Central memory CD8-positive, alpha-beta T cell (primary cell): ENCODE measurements at regions not wholly inside any gene's neighbourhood (a gene's known extent, or its start where the extent isn't known, plus 50 kb on each side); places are given as distances from the start of the nearest gene placed in this dataset.

ENCODE experiments used
- ATAC-seq: fragments of 150-1000 bp; cut with Tn5 transposase; replicated peaks from 2 replicates; pipeline ENCODE4 v1.10.0; 2022; ENCODE audit warnings: mild to moderate bottlenecking, moderate FRiP score, moderate number of reproducible peaks; ENCODE audit not compliant: poor library complexity, severe bottlenecking; ENCODE audit errors: extremely low read depth
- DNase-seq, 2 donors: peaks; one replicate each; pipeline ENCODE4 v3.0.0; 2021; ENCODE audit warnings: low spot score in 2 of 2
- H3K27ac Mint-ChIP-seq: one replicate; pipeline ENCODE4 v1.8.0; 2022; ENCODE audit warnings: low read depth, mild to moderate bottlenecking, moderate library complexity, mixed read lengths
- H3K27me3 Mint-ChIP-seq: one replicate; pipeline ENCODE4 v1.8.0; 2022; ENCODE audit warnings: mixed read lengths
- H3K36me3 Mint-ChIP-seq: one replicate; pipeline ENCODE4 v1.8.0; 2022; ENCODE audit warnings: mild to moderate bottlenecking, moderate library complexity, mixed read lengths; ENCODE audit not compliant: insufficient read depth
- H3K4me1 Mint-ChIP-seq: one replicate; pipeline ENCODE4 v1.8.0; 2022; ENCODE audit warnings: mixed read lengths
- H3K4me3 Mint-ChIP-seq: one replicate; pipeline ENCODE4 v1.8.0; 2022; ENCODE audit warnings: mild to moderate bottlenecking, moderate library complexity, mixed read lengths
- H3K9me3 Mint-ChIP-seq: one replicate; pipeline ENCODE4 v1.8.0; 2022; ENCODE audit warnings: mixed read lengths

- Mint-ChIP-seq H3K27ac (no peak overlapping the region), H3K36me3 (no peaks in the 10 kb centered on the region), H3K4me1 (no peaks in the 10 kb centered on the region), H3K27me3 (no peaks in the 10 kb centered on the region), H3K9me3 (peaks cover 8% of the 10 kb centered on the region), H3K4me3 (no peak overlapping the region)
- DNase-seq (no peak), ATAC-seq (no peak)
Measured at GRCh38 chr1:216805953-216806352, 82.7 kb upstream of the ESRRG start.

- H3K4me1 Mint-ChIP-seq = no peaks in the 10 kb centered on the region
- no peak for DNase-seq
Measured at GRCh38 chr1:216805233-216805632, 82.0 kb upstream of the ESRRG start.

GRCh38 chr1:216804111-216804510 lies 80.9 kb upstream of the ESRRG start:
- Mint-ChIP-seq H3K4me1 (no peaks in the 10 kb centered on the region), H3K27me3 (no peaks in the 10 kb centered on the region), H3K4me3 (no peak overlapping the region), H3K9me3 (peaks cover 8% of the 10 kb centered on the region), H3K27ac (no peak overlapping the region), H3K36me3 (no peaks in the 10 kb centered on the region)
- no peak for DNase-seq
- no peak for ATAC-seq

More at GRCh38 chr1:216805233-216805632, 82.0 kb upstream of the ESRRG start:
- no peaks in the 10 kb centered on the region for H3K27me3 Mint-ChIP-seq
- no peaks in the 10 kb centered on the region for H3K36me3 Mint-ChIP-seq
- peaks cover 8% of the 10 kb centered on the region for H3K9me3 Mint-ChIP-seq
- H3K4me3 Mint-ChIP-seq = no peak overlapping the region
- H3K27ac Mint-ChIP-seq = no peak overlapping the region
- no peak for ATAC-seq

GRCh38 chr1:216794586-216794985 lies 71.4 kb upstream of the ESRRG start:
- Mint-ChIP-seq H3K4me1 (no peaks in the 10 kb centered on the region), H3K9me3 (peaks cover 7% of the 10 kb centered on the region), H3K36me3 (no peaks in the 10 kb centered on the region), H3K27ac (no peak overlapping the region), H3K4me3 (no peak overlapping the region), H3K27me3 (no peaks in the 10 kb centered on the region)
- ATAC-seq (no peak), DNase-seq (no peak)

- Mint-ChIP-seq H3K27ac (no peak overlapping the region), H3K36me3 (no peaks in the 10 kb centered on the region), H3K4me3 (no peak overlapping the region), H3K27me3 (no peaks in the 10 kb centered on the region), H3K9me3 (peaks cover 7% of the 10 kb centered on the region), H3K4me1 (no peaks in the 10 kb centered on the region)
- ATAC-seq (no peak), DNase-seq (no peak)
Measured at GRCh38 chr1:216793973-216794372, 70.7 kb upstream of the ESRRG start.

- Mint-ChIP-seq H3K4me3 (no peak overlapping the region), H3K9me3 (peaks cover 12% of the 10 kb centered on the region), H3K4me1 (no peaks in the 10 kb centered on the region), H3K36me3 (no peaks in the 10 kb centered on the region), H3K27me3 (no peaks in the 10 kb centered on the region), H3K27ac (no peak overlapping the region)
- ATAC-seq (no peak), DNase-seq (no peak)
Measured at GRCh38 chr1:216793303-216793702, 70.1 kb upstream of the ESRRG start.

GRCh38 chr1:216788671-216789070 lies 65.4 kb upstream of the ESRRG start:
- no peaks in the 10 kb centered on the region for H3K27me3 Mint-ChIP-seq
- H3K36me3 Mint-ChIP-seq = no peaks in the 10 kb centered on the region
- H3K9me3 Mint-ChIP-seq = peaks cover 10% of the 10 kb centered on the region
- H3K27ac Mint-ChIP-seq = no peak overlapping the region
- DNase-seq (no peak), ATAC-seq (no peak)
- no peaks in the 10 kb centered on the region for H3K4me1 Mint-ChIP-seq
- H3K4me3 Mint-ChIP-seq = no peak overlapping the region

- H3K27me3 Mint-ChIP-seq = no peaks in the 10 kb centered on the region
- no peak overlapping the region for H3K27ac Mint-ChIP-seq
- no peaks in the 10 kb centered on the region for H3K36me3 Mint-ChIP-seq
- peaks cover 10% of the 10 kb centered on the region for H3K9me3 Mint-ChIP-seq
- H3K4me1 Mint-ChIP-seq = no peaks in the 10 kb centered on the region
- H3K4me3 Mint-ChIP-seq = no peak overlapping the region
- DNase-seq (no peak), ATAC-seq (no peak)
Measured at GRCh38 chr1:216785737-216786136, 62.5 kb upstream of the ESRRG start.

GRCh38 chr1:216785221-216785620 lies 62.0 kb upstream of the ESRRG start:
- Mint-ChIP-seq H3K4me1 (no peaks in the 10 kb centered on the region), H3K36me3 (no peaks in the 10 kb centered on the region), H3K4me3 (no peak overlapping the region), H3K27ac (no peak overlapping the region), H3K9me3 (peaks cover 10% of the 10 kb centered on the region), H3K27me3 (no peaks in the 10 kb centered on the region)
- ATAC-seq = no peak
- DNase-seq = no peak

GRCh38 chr1:216779686-216780085 lies 56.5 kb upstream of the ESRRG start:
- H3K4me3 Mint-ChIP-seq = no peak overlapping the region
- DNase-seq = no peak
- H3K4me1 Mint-ChIP-seq = no peaks in the 10 kb centered on the region
- H3K27ac Mint-ChIP-seq = no peak overlapping the region
- no peaks in the 10 kb centered on the region for H3K27me3 Mint-ChIP-seq
- H3K9me3 Mint-ChIP-seq = peaks cover 7% of the 10 kb centered on the region
- no peaks in the 10 kb centered on the region for H3K36me3 Mint-ChIP-seq
- no peak for ATAC-seq

GRCh38 chr1:216778737-216779136 lies 55.5 kb upstream of the ESRRG start:
- peaks cover 7% of the 10 kb centered on the region for H3K9me3 Mint-ChIP-seq
- ATAC-seq (no peak), DNase-seq (no peak)
- H3K27me3 Mint-ChIP-seq = no peaks in the 10 kb centered on the region
- H3K27ac Mint-ChIP-seq = no peak overlapping the region
- H3K36me3 Mint-ChIP-seq = no peaks in the 10 kb centered on the region
- H3K4me3 Mint-ChIP-seq = no peak overlapping the region
- H3K4me1 Mint-ChIP-seq = no peaks in the 10 kb centered on the region

GRCh38 chr1:216777148-216777547 lies 53.9 kb upstream of the ESRRG start:
- H3K27me3 Mint-ChIP-seq = no peaks in the 10 kb centered on the region

More at GRCh38 chr1:216777148-216777547, 53.9 kb upstream of the ESRRG start:
- peaks cover 11% of the 10 kb centered on the region for H3K9me3 Mint-ChIP-seq
- DNase-seq (no peak), ATAC-seq (no peak)
- H3K36me3 Mint-ChIP-seq = no peaks in the 10 kb centered on the region
- no peaks in the 10 kb centered on the region for H3K4me1 Mint-ChIP-seq
- H3K27ac Mint-ChIP-seq = no peak overlapping the region
- H3K4me3 Mint-ChIP-seq = no peak overlapping the region
